GM23248 (cell line): ENCODE measurements at regions not wholly inside any gene's neighbourhood (a gene's known extent, or its start where the extent isn't known, plus 50 kb on each side); places are given as distances from the start of the nearest gene placed in this dataset.

ENCODE experiments used
- DNase-seq: peaks from one replicate; pipeline ENCODE4 v3.0.0-alpha.2; 2015
- H2AFZ ChIP-seq: fragments of 200-600 bp; sonication (generic); 2 replicates; pipeline ENCODE4 v1.6.1; 2016; ENCODE audit warnings: antibody characterized with exemption
- H3F3A ChIP-seq: fragments of 200-600 bp; sonication (generic); 2 replicates; pipeline ENCODE4 v1.6.1; 2016; ENCODE audit warnings: mild to moderate bottlenecking, antibody characterized with exemption, mixed run types; ENCODE audit not compliant: insufficient read depth
- H3K27ac ChIP-seq: fragments of 200-600 bp; sonication (generic); 2 replicates; pipeline ENCODE4 v1.5.1; 2016; ENCODE audit warnings: mild to moderate bottlenecking
- H3K27me3 ChIP-seq: fragments of 200-600 bp; sonication (generic); replicated peaks from 2 replicates; pipeline ENCODE4 v1.6.1; 2016; ENCODE audit warnings: mild to moderate bottlenecking; ENCODE audit not compliant: insufficient read depth
- H3K36me3 ChIP-seq: fragments of 200-600 bp; sonication (generic); 2 replicates; pipeline ENCODE4 v1.6.1; 2016; ENCODE audit warnings: low read depth, mild to moderate bottlenecking
- H3K4me1 ChIP-seq: fragments of 200-600 bp; sonication (generic); 2 replicates; pipeline ENCODE4 v1.6.1; 2016; ENCODE audit warnings: mild to moderate bottlenecking; ENCODE audit not compliant: insufficient read depth
- H3K4me2 ChIP-seq: fragments of 200-600 bp; sonication (generic); one replicate; pipeline ENCODE4 v1.6.1; 2016; ENCODE audit warnings: mild to moderate bottlenecking; ENCODE audit not compliant: unreplicated experiment
- H3K4me3 ChIP-seq: fragments of 200-600 bp; sonication (generic); 2 replicates; pipeline ENCODE4 v1.5.1; 2016; ENCODE audit warnings: mild to moderate bottlenecking
- H3K79me2 ChIP-seq: fragments of 200-600 bp; sonication (generic); 2 replicates; pipeline ENCODE4 v1.6.1; 2016; ENCODE audit warnings: mild to moderate bottlenecking; ENCODE audit not compliant: insufficient read depth
- H3K9ac ChIP-seq: fragments of 200-600 bp; sonication (generic); 2 replicates; pipeline ENCODE4 v1.6.1; 2016; ENCODE audit warnings: mild to moderate bottlenecking
- H3K9me2 ChIP-seq: fragments of 200-600 bp; sonication (generic); 2 replicates; pipeline ENCODE4 v1.6.1; 2016; ENCODE audit warnings: mixed run types, mild to moderate bottlenecking, moderate library complexity; ENCODE audit not compliant: insufficient read depth
- H3K9me3 ChIP-seq: fragments of 200-600 bp; sonication (generic); one replicate; pipeline ENCODE4 v1.6.1; 2017; ENCODE audit warnings: low read depth
- H4K20me1 ChIP-seq: fragments of 200-600 bp; sonication (generic); 2 replicates; pipeline ENCODE4 v1.6.0; 2016; ENCODE audit not compliant: insufficient read depth
- EZH2 ChIP-seq: fragments of 200-600 bp; sonication (generic); IDR thresholded peaks from 2 replicates; pipeline ENCODE4 v1.6.1; 2018; ENCODE audit warnings: antibody characterized with exemption, mild to moderate bottlenecking; ENCODE audit not compliant: insufficient read depth, poor library complexity, severe bottlenecking
- EZH2phosphoT487 ChIP-seq: fragments of 200-600 bp; sonication (generic); IDR thresholded peaks from 2 replicates; pipeline ENCODE4 v1.6.1; 2018; ENCODE audit warnings: antibody characterized with exemption, moderate library complexity, mild to moderate bottlenecking, low read depth; ENCODE audit not compliant: insufficient read depth
- WGBS, 2 experiments: methylation state at CpG; one replicate each; pipeline ENCODE4 v1.1.6; 2015 to 2017; ENCODE audit warnings: low lambda C conversion rate in 2 of 2, low coverage in 1 of 2; ENCODE audit errors: missing lambda C conversion rate in 2 of 2; 5-methylcytosine and 5-hydroxymethylcytosine counted together
- in situ Hi-C: fragments of 300-500 bp; cut with MboI; formaldehyde crosslinking; loops from 2 replicates; pipeline ENCODE4 v1.15.0; 2020

- no peaks in the 10 kb centered on the region for H3F3A ChIP-seq
These were observed 164.0 kb upstream of the ZNF507 start for GRCh38 chr19:32181216-32181920.

GRCh38 chr19:32186542-32187330 is 158.7 kb upstream of the ZNF507 start:
- no peak overlapping the region for H3K9ac ChIP-seq
- in situ Hi-C loops: no loop called here
- H3K79me2 ChIP-seq: no peaks in the 10 kb centered on the region
- H3F3A ChIP-seq: no peaks in the 10 kb centered on the region
- no peaks in the 10 kb centered on the region for H3K4me1 ChIP-seq
- TF ChIP-seq EZH2: no peak
- TF ChIP-seq EZH2phosphoT487: no peak
- H3K4me3 ChIP-seq: no peak overlapping the region
- H4K20me1 ChIP-seq: no peaks in the 10 kb centered on the region
- no peaks in the 10 kb centered on the region for H3K9me2 ChIP-seq
- H3K27me3 ChIP-seq: no peaks in the 10 kb centered on the region
- no peaks in the 10 kb centered on the region for H3K9me3 ChIP-seq
- H3K4me2 ChIP-seq: no peak overlapping the region
- H2AFZ ChIP-seq: no peak overlapping the region
- DNase-seq: no peak
- no peak overlapping the region for H3K27ac ChIP-seq
- 37 to 47% methylated on average over 6 of the region's 6 CpGs for WGBS, 2 experiments
- H3K36me3 ChIP-seq: no peaks in the 10 kb centered on the region

More at GRCh38 chr19:32181216-32181920, 164.0 kb upstream of the ZNF507 start:
- H3K27ac ChIP-seq: no peak overlapping the region
- in situ Hi-C loops: no loop called here
- H3K4me1 ChIP-seq: no peaks in the 10 kb centered on the region
- H3K36me3 ChIP-seq: no peaks in the 10 kb centered on the region
- no peaks in the 10 kb centered on the region for H3K79me2 ChIP-seq
- no peaks in the 10 kb centered on the region for H3K9me2 ChIP-seq
- no peak overlapping the region for H3K4me3 ChIP-seq
- 54 to 56% methylated on average over 13 of the region's 13 CpGs for WGBS, 2 experiments
- H3K9ac ChIP-seq: no peak overlapping the region
- no peaks in the 10 kb centered on the region for H4K20me1 ChIP-seq
- no peaks in the 10 kb centered on the region for H3K9me3 ChIP-seq
- no peak for DNase-seq
- H3K27me3 ChIP-seq: no peaks in the 10 kb centered on the region
- no peak overlapping the region for H2AFZ ChIP-seq
- no peak overlapping the region for H3K4me2 ChIP-seq
- TF ChIP-seq EZH2phosphoT487 (no peak), EZH2 (no peak)

GRCh38 chr19:32188921-32189320 is 156.5 kb upstream of the ZNF507 start:
- no peaks in the 10 kb centered on the region for H3F3A ChIP-seq
- H3K36me3 ChIP-seq: no peaks in the 10 kb centered on the region
- no peaks in the 10 kb centered on the region for H3K27me3 ChIP-seq
- H3K9ac ChIP-seq: no peak overlapping the region
- H3K79me2 ChIP-seq: no peaks in the 10 kb centered on the region
- no peak overlapping the region for H3K4me3 ChIP-seq
- DNase-seq: no peak
- TF ChIP-seq EZH2phosphoT487 (no peak), EZH2 (no peak)
- H3K9me2 ChIP-seq: no peaks in the 10 kb centered on the region
- H3K4me2 ChIP-seq: no peak overlapping the region
- no peaks in the 10 kb centered on the region for H4K20me1 ChIP-seq
- in situ Hi-C loops: no loop called here
- H2AFZ ChIP-seq: no peak overlapping the region
- 39 to 46% methylated on average over 2 of the region's 2 CpGs for WGBS, 2 experiments
- no peaks in the 10 kb centered on the region for H3K4me1 ChIP-seq
- no peak overlapping the region for H3K27ac ChIP-seq
- no peaks in the 10 kb centered on the region for H3K9me3 ChIP-seq

- in situ Hi-C loops: no loop called here
- no peaks in the 10 kb centered on the region for H3K9me2 ChIP-seq
These were observed 155.3 kb upstream of the ZNF507 start for GRCh38 chr19:32189956-32190706.

More at GRCh38 chr19:32189956-32190706, 155.3 kb upstream of the ZNF507 start:
- Histone ChIP-seq H3K27ac (no peak overlapping the region), H3K9me3 (no peaks in the 10 kb centered on the region), H2AFZ (no peak overlapping the region), H3K27me3 (no peaks in the 10 kb centered on the region), H3K9ac (no peak overlapping the region), H3K36me3 (no peaks in the 10 kb centered on the region), H4K20me1 (no peaks in the 10 kb centered on the region), H3K4me1 (no peaks in the 10 kb centered on the region), H3K4me3 (no peak overlapping the region), H3K4me2 (no peak overlapping the region), H3K79me2 (no peaks in the 10 kb centered on the region), H3F3A (no peaks in the 10 kb centered on the region)
- no peak for DNase-seq
- WGBS, 2 experiments: 11% methylated on average over 6 of the region's 6 CpGs
- TF ChIP-seq EZH2phosphoT487 (no peak), EZH2 (no peak)
